ENCODE measurements at regions not wholly inside any gene's neighbourhood (a gene's known extent, or its start where the extent isn't known, plus 50 kb on each side); places are given as distances from the start of the nearest gene placed in this dataset.

- Histone ChIP-seq H3K36me3 (ENCODE audit: insufficient read depth, low read length) (no peaks in the 10 kb centered on the region), H3K4me3 (ENCODE audit: insufficient read depth, low read depth, low read length) (no peak overlapping the region), H3K4me1 (ENCODE audit: insufficient read depth, low read length) (no peaks in the 10 kb centered on the region), H3K27ac (ENCODE audit: low read depth, low read length) (no peak overlapping the region), H3K79me2 (ENCODE audit: insufficient read depth, low read length) (no peaks in the 10 kb centered on the region), H3K9me3 (ENCODE audit: insufficient read depth, low read depth, low read length) (no peaks in the 10 kb centered on the region), H3K9ac (ENCODE audit: low read length) (no peak overlapping the region), H2AFZ (ENCODE audit: low read depth, low read length) (no peak overlapping the region), H4K20me1 (ENCODE audit: insufficient read depth, low read length) (no peaks in the 10 kb centered on the region), H3K27me3 (ENCODE audit: insufficient read depth, low read length) (no peaks in the 10 kb centered on the region), H3K4me2 (ENCODE audit: low read length) (no peak overlapping the region)
- FAIRE-seq = no peak
- H3K27me3 Mint-ChIP-seq (ENCODE audit: low read depth, unreplicated experiment) = no peaks in the 10 kb centered on the region
- H3K27ac Mint-ChIP-seq (ENCODE audit: unreplicated experiment) = no peak overlapping the region
- no peak for DNase-seq (ENCODE audit: low read depth)
- H3K36me3 Mint-ChIP-seq (ENCODE audit: low read depth, unreplicated experiment) = no peaks in the 10 kb centered on the region
- peaks cover 2% of the 10 kb centered on the region for H3K4me1 Mint-ChIP-seq (ENCODE audit: low read depth, unreplicated experiment)
- no peaks in the 10 kb centered on the region for H3K9me3 Mint-ChIP-seq (ENCODE audit: unreplicated experiment)
- TF ChIP-seq, protein P1, sequence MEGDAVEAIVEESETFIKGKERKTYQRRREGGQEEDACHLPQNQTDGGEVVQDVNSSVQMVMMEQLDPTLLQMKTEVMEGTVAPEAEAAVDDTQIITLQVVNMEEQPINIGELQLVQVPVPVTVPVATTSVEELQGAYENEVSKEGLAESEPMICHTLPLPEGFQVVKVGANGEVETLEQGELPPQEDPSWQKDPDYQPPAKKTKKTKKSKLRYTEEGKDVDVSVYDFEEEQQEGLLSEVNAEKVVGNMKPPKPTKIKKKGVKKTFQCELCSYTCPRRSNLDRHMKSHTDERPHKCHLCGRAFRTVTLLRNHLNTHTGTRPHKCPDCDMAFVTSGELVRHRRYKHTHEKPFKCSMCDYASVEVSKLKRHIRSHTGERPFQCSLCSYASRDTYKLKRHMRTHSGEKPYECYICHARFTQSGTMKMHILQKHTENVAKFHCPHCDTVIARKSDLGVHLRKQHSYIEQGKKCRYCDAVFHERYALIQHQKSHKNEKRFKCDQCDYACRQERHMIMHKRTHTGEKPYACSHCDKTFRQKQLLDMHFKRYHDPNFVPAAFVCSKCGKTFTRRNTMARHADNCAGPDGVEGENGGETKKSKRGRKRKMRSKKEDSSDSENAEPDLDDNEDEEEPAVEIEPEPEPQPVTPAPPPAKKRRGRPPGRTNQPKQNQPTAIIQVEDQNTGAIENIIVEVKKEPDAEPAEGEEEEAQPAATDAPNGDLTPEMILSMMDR (IDR thresholded peaks at IDR 0.05; ENCODE audit: insufficient read depth, low read depth, low read length) = no peak
- TF ChIP-seq EZH2 (IDR thresholded peaks at IDR 0.05; ENCODE audit: insufficient read depth, low read length) = no peak
- no peak overlapping the region for H3K4me3 Mint-ChIP-seq (ENCODE audit: unreplicated experiment)
Observed at GRCh38 chr3:95310560-95310959, 1247.7 kb downstream of the NSUN3 start.

DNA sequence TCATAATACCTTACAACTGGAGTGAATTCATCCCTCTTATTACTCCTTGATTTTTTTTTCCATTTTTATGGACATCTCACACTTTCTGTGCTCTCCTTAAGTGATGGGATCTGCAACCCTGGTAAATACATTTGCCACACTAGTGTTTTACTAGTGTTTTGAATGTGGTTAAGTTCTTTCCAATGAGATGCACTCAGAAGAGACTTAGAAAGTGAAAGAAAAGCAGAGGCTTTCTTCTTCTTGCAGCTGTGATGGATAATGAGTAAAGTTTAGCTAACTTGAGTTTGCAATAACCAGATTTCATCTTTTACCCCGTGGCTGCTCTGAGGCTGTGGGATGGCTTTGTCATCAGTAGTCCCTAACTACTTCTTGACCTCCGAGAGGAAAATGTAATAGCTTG is 1248.4 kb downstream of the NSUN3 start:
- H3K4me1 Mint-ChIP-seq (ENCODE audit: low read depth, unreplicated experiment) = peaks cover 2% of the 10 kb centered on the region
- H3K4me2 ChIP-seq (ENCODE audit: low read length) = no peak overlapping the region
- no peaks in the 10 kb centered on the region for H3K4me1 ChIP-seq (ENCODE audit: insufficient read depth, low read length)
- no peak overlapping the region for H3K9ac ChIP-seq (ENCODE audit: low read length)
- no peak for FAIRE-seq
- H3K79me2 ChIP-seq (ENCODE audit: insufficient read depth, low read length) = no peaks in the 10 kb centered on the region
- H3K36me3 Mint-ChIP-seq (ENCODE audit: low read depth, unreplicated experiment) = no peaks in the 10 kb centered on the region
- peaks cover 4% of the 10 kb centered on the region for H3K9me3 Mint-ChIP-seq (ENCODE audit: unreplicated experiment)
- H3K27me3 ChIP-seq (ENCODE audit: insufficient read depth, low read length) = no peaks in the 10 kb centered on the region
- no peak for TF ChIP-seq EZH2 (IDR thresholded peaks at IDR 0.05; ENCODE audit: insufficient read depth, low read length)
- TF ChIP-seq, protein P1 (IDR thresholded peaks at IDR 0.05; ENCODE audit: insufficient read depth, low read depth, low read length) = no peak
- H4K20me1 ChIP-seq (ENCODE audit: insufficient read depth, low read length) = no peaks in the 10 kb centered on the region
- H3K27ac ChIP-seq (ENCODE audit: low read depth, low read length) = no peak overlapping the region
- H2AFZ ChIP-seq (ENCODE audit: low read depth, low read length) = no peak overlapping the region
- H3K4me3 Mint-ChIP-seq (ENCODE audit: unreplicated experiment) = no peak overlapping the region
- no peak for DNase-seq (ENCODE audit: low read depth)
- no peak overlapping the region for H3K27ac Mint-ChIP-seq (ENCODE audit: unreplicated experiment)
- no peak overlapping the region for H3K4me3 ChIP-seq (ENCODE audit: insufficient read depth, low read depth, low read length)
- no peaks in the 10 kb centered on the region for H3K27me3 Mint-ChIP-seq (ENCODE audit: low read depth, unreplicated experiment)
- H3K9me3 ChIP-seq (ENCODE audit: insufficient read depth, low read depth, low read length) = no peaks in the 10 kb centered on the region
- no peaks in the 10 kb centered on the region for H3K36me3 ChIP-seq (ENCODE audit: insufficient read depth, low read length)

- H3K4me1 ChIP-seq (ENCODE audit: insufficient read depth, low read length) = no peaks in the 10 kb centered on the region
- Mint-ChIP-seq H3K9me3 (ENCODE audit: unreplicated experiment) (peaks cover 4% of the 10 kb centered on the region), H3K27ac (ENCODE audit: unreplicated experiment) (no peak overlapping the region), H3K4me3 (ENCODE audit: unreplicated experiment) (no peak overlapping the region), H3K27me3 (ENCODE audit: low read depth, unreplicated experiment) (no peaks in the 10 kb centered on the region), H3K4me1 (ENCODE audit: low read depth, unreplicated experiment) (peaks cover 2% of the 10 kb centered on the region), H3K36me3 (ENCODE audit: low read depth, unreplicated experiment) (no peaks in the 10 kb centered on the region)
- no peaks in the 10 kb centered on the region for H3K9me3 ChIP-seq (ENCODE audit: insufficient read depth, low read depth, low read length)
- H3K36me3 ChIP-seq (ENCODE audit: insufficient read depth, low read length) = no peaks in the 10 kb centered on the region
- no peak overlapping the region for H3K4me2 ChIP-seq (ENCODE audit: low read length)
- no peak overlapping the region for H3K9ac ChIP-seq (ENCODE audit: low read length)
- no peak for FAIRE-seq
- H2AFZ ChIP-seq (ENCODE audit: low read depth, low read length) = no peak overlapping the region
- no peaks in the 10 kb centered on the region for H3K79me2 ChIP-seq (ENCODE audit: insufficient read depth, low read length)
- no peak for TF ChIP-seq EZH2 (IDR thresholded peaks at IDR 0.05; ENCODE audit: insufficient read depth, low read length)
- TF ChIP-seq, protein P1 (IDR thresholded peaks at IDR 0.05; ENCODE audit: insufficient read depth, low read depth, low read length) = no peak
- H3K27ac ChIP-seq (ENCODE audit: low read depth, low read length) = no peak overlapping the region
- no peak for DNase-seq (ENCODE audit: low read depth)
- no peak overlapping the region for H3K4me3 ChIP-seq (ENCODE audit: insufficient read depth, low read depth, low read length)
- H4K20me1 ChIP-seq (ENCODE audit: insufficient read depth, low read length) = no peaks in the 10 kb centered on the region
- no peaks in the 10 kb centered on the region for H3K27me3 ChIP-seq (ENCODE audit: insufficient read depth, low read length)
Observed at GRCh38 chr3:95312650-95313049, 1249.8 kb downstream of the NSUN3 start.

All from astrocyte (in vitro differentiated cells and primary cell).